GM23338 (cell line): ENCODE measurements at regions not wholly inside any gene's neighbourhood (a gene's known extent, or its start where the extent isn't known, plus 50 kb on each side); places are given as distances from the start of the nearest gene placed in this dataset.

Experiments used
- ATAC-seq: fragments of 200-7000 bp; cut with Tn5 transposase; 3 replicates; pipeline ENCODE4 v1.9.1; 2020
- DNase-seq: peaks from one replicate; pipeline ENCODE4 v3.0.0-alpha.2; 2015; ENCODE audit warnings: low spot score
- H2AFZ ChIP-seq: fragments of 200-600 bp; sonication (generic); 2 replicates; pipeline ENCODE4 v1.8.0; 2016; ENCODE audit warnings: antibody characterized with exemption, mild to moderate bottlenecking, moderate library complexity
- H3F3A ChIP-seq: fragments of 200-600 bp; sonication (generic); replicated peaks from 2 replicates; pipeline ENCODE4 v1.8.0; 2017; ENCODE audit warnings: antibody characterized with exemption, mixed run types, low read depth
- H3K27ac ChIP-seq: fragments of 200-600 bp; sonication (generic); 2 replicates; pipeline ENCODE4 v1.6.1; 2016; ENCODE audit warnings: low read depth
- H3K27me3 ChIP-seq: fragments of 200-600 bp; sonication (generic); 2 replicates; pipeline ENCODE4 v1.8.0; 2016; ENCODE audit warnings: mild to moderate bottlenecking, mixed run types, moderate library complexity; ENCODE audit not compliant: insufficient read depth
- H3K36me3 ChIP-seq: fragments of 200-600 bp; sonication (generic); 2 replicates; pipeline ENCODE4 v1.8.0; 2016; ENCODE audit warnings: mild to moderate bottlenecking; ENCODE audit not compliant: insufficient read depth
- H3K4me1 ChIP-seq: fragments of 200-600 bp; sonication (generic); 2 replicates; pipeline ENCODE4 v1.8.0; 2016; ENCODE audit warnings: mild to moderate bottlenecking, moderate library complexity; ENCODE audit not compliant: insufficient read depth
- H3K4me2 ChIP-seq: fragments of 200-600 bp; sonication (generic); 2 replicates; pipeline ENCODE4 v1.7.1; 2017; ENCODE audit warnings: mixed run types
- H3K4me3 ChIP-seq: fragments of 200-600 bp; sonication (generic); 2 replicates; pipeline ENCODE4 v1.6.1; 2016; ENCODE audit warnings: mixed run types
- H3K79me2 ChIP-seq: fragments of 200-600 bp; sonication (generic); replicated peaks from 2 replicates; pipeline ENCODE4 v1.8.0; 2017; ENCODE audit warnings: mild to moderate bottlenecking; ENCODE audit not compliant: insufficient read depth
- H3K9me2 ChIP-seq: fragments of 200-600 bp; sonication (generic); 2 replicates; pipeline ENCODE4 v1.8.0; 2017; ENCODE audit not compliant: insufficient read depth
- H4K20me1 ChIP-seq: fragments of 200-600 bp; sonication (generic); replicated peaks from 2 replicates; pipeline ENCODE4 v1.8.0; 2017; ENCODE audit warnings: mild to moderate bottlenecking; ENCODE audit not compliant: insufficient read depth
- H3K27ac Mint-ChIP-seq: 2 replicates; pipeline ENCODE4 v1.8.0; 2020; ENCODE audit warnings: inconsistent platforms, mild to moderate bottlenecking, moderate library complexity, mixed read lengths
- H3K27me3 Mint-ChIP-seq: 3 replicates; pipeline ENCODE4 v1.8.0; 2022; ENCODE audit warnings: low read depth, mild to moderate bottlenecking, moderate library complexity, mixed read lengths, inconsistent platforms; ENCODE audit not compliant: insufficient read depth, poor library complexity
- H3K36me3 Mint-ChIP-seq: 3 replicates; pipeline ENCODE4 v1.8.0; 2021; ENCODE audit warnings: low read depth, mild to moderate bottlenecking, inconsistent platforms, moderate library complexity, mixed read lengths
- H3K4me1 Mint-ChIP-seq: 3 replicates; pipeline ENCODE4 v1.8.0; 2020; ENCODE audit warnings: mild to moderate bottlenecking, inconsistent platforms, mixed read lengths
- H3K4me3 Mint-ChIP-seq: 3 replicates; pipeline ENCODE4 v1.8.0; 2021; ENCODE audit warnings: moderate library complexity, mild to moderate bottlenecking, inconsistent platforms, mixed read lengths
- H3K9me3 Mint-ChIP-seq: 3 replicates; pipeline ENCODE4 v1.8.0; 2020; ENCODE audit warnings: moderate library complexity, mild to moderate bottlenecking, inconsistent platforms, mixed read lengths
- CREB1 ChIP-seq: fragments of 250-450 bp; sonication (Bioruptor Pico); IDR thresholded peaks from 2 replicates; pipeline ENCODE4 v1.5.0; 2020; ENCODE audit warnings: low read depth, mild to moderate bottlenecking, moderate library complexity
- ETS1 ChIP-seq: IDR thresholded peaks from 2 replicates; pipeline ENCODE4 v1.6.1; 2016; ENCODE audit warnings: antibody characterized with exemption
- EZH2phosphoT487 ChIP-seq: fragments of 200-600 bp; sonication (generic); IDR thresholded peaks from one replicate; pipeline ENCODE4 v1.8.1; 2018; ENCODE audit warnings: antibody characterized with exemption; ENCODE audit not compliant: unreplicated experiment
- JUNB ChIP-seq: IDR thresholded peaks from one replicate; pipeline ENCODE4 v1.6.1; 2016; ENCODE audit warnings: antibody characterized with exemption; ENCODE audit not compliant: unreplicated experiment
- NANOG ChIP-seq: IDR thresholded peaks from 2 replicates; pipeline ENCODE4 v1.6.1; 2016; ENCODE audit warnings: antibody characterized with exemption, borderline replicate concordance
- POLR2AphosphoS5 ChIP-seq: IDR thresholded peaks from 2 replicates; pipeline ENCODE4 v1.6.1; 2016; ENCODE audit warnings: antibody characterized with exemption, low read depth
- ZNF331 ChIP-seq: fragments of 250-450 bp; sonication (Bioruptor Pico); IDR thresholded peaks from 2 replicates; pipeline ENCODE4 v1.5.0; 2020; ENCODE audit warnings: low read depth, mild to moderate bottlenecking, moderate library complexity
- TF ChIP-seq, protein P1 (sequence below): IDR thresholded peaks from one replicate; pipeline ENCODE4 v1.6.1; 2018; ENCODE audit warnings: antibody characterized with exemption; ENCODE audit not compliant: unreplicated experiment
- TF ChIP-seq, protein P2 (sequence below), 2 experiments: fragments of 200-600 bp in 1 of 2; sonication (generic) in 1 of 2; conservative IDR thresholded peaks; 2 replicates each; pipeline versions ENCODE4 v1.5.1 to v1.6.1; 2016 to 2017; ENCODE audit warnings: antibody characterized with exemption in 2 of 2, low read depth in 2 of 2, mild to moderate bottlenecking in 2 of 2, moderate library complexity in 1 of 2

GRCh38 chr16:26542198-26542597 is 524.5 kb upstream of the C16orf82 start:
- Mint-ChIP-seq H3K27me3 (no peaks in the 10 kb centered on the region), H3K4me3 (no peak overlapping the region), H3K27ac (no peak overlapping the region), H3K9me3 (peaks cover 40% of the 10 kb centered on the region), H3K36me3 (peaks cover 2% of the 10 kb centered on the region; the same call in 1 of the 3 replicates), H3K4me1 (no peaks in the 10 kb centered on the region)
- Histone ChIP-seq H3F3A (no peaks in the 10 kb centered on the region), H3K9me2 (0 out of 2 replicates have a peak, but pooled peaks cover 2% of the 10 kb centered on the region), H3K4me2 (no peak overlapping the region), H3K27ac (no peak overlapping the region), H3K4me1 (no peaks in the 10 kb centered on the region), H2AFZ (no peak overlapping the region), H3K36me3 (no peaks in the 10 kb centered on the region), H4K20me1 (no peaks in the 10 kb centered on the region), H3K4me3 (no peak overlapping the region), H3K27me3 (no peaks in the 10 kb centered on the region), H3K79me2 (no peaks in the 10 kb centered on the region)
- ATAC-seq (no peak), DNase-seq (no peak)
- TF ChIP-seq NANOG (no peak), ETS1 (no peak), ZNF331 (CRISPR knock-in tag) (no peak), POLR2AphosphoS5 (no peak)

GRCh38 chr16:26546573-26546972 is 520.2 kb upstream of the C16orf82 start:
- H3K36me3 ChIP-seq = no peaks in the 10 kb centered on the region; the same call in 1 of the 2 replicates
- no peak overlapping the region for H3K4me2 ChIP-seq
- no peak overlapping the region for H3K4me3 ChIP-seq
- H3F3A ChIP-seq = no peaks in the 10 kb centered on the region
- H3K9me2 ChIP-seq = no peaks in the 10 kb centered on the region
- no peak for ATAC-seq
- H2AFZ ChIP-seq = no peak overlapping the region
- H3K79me2 ChIP-seq = no peaks in the 10 kb centered on the region
- no peak overlapping the region for H3K4me3 Mint-ChIP-seq
- H3K27ac Mint-ChIP-seq = no peak overlapping the region
- H3K27ac ChIP-seq = no peak overlapping the region
- peaks cover 35% of the 10 kb centered on the region for H3K9me3 Mint-ChIP-seq
- peaks cover 5% of the 10 kb centered on the region; the same call in 1 of the 2 replicates for H3K4me1 ChIP-seq
- no peak for DNase-seq
- no peaks in the 10 kb centered on the region for H3K27me3 Mint-ChIP-seq
- H3K27me3 ChIP-seq = no peaks in the 10 kb centered on the region
- no peaks in the 10 kb centered on the region for H3K36me3 Mint-ChIP-seq
- peaks cover 4% of the 10 kb centered on the region; the same call in 2 of the 3 replicates for H3K4me1 Mint-ChIP-seq
- H4K20me1 ChIP-seq = no peaks in the 10 kb centered on the region
- TF ChIP-seq ZNF331 (CRISPR knock-in tag) (no peak), JUNB (no peak), EZH2phosphoT487 (no peak), POLR2AphosphoS5 (no peak), CREB1 (CRISPR knock-in tag) (no peak), NANOG (no peak)
- TF ChIP-seq, protein P1, sequence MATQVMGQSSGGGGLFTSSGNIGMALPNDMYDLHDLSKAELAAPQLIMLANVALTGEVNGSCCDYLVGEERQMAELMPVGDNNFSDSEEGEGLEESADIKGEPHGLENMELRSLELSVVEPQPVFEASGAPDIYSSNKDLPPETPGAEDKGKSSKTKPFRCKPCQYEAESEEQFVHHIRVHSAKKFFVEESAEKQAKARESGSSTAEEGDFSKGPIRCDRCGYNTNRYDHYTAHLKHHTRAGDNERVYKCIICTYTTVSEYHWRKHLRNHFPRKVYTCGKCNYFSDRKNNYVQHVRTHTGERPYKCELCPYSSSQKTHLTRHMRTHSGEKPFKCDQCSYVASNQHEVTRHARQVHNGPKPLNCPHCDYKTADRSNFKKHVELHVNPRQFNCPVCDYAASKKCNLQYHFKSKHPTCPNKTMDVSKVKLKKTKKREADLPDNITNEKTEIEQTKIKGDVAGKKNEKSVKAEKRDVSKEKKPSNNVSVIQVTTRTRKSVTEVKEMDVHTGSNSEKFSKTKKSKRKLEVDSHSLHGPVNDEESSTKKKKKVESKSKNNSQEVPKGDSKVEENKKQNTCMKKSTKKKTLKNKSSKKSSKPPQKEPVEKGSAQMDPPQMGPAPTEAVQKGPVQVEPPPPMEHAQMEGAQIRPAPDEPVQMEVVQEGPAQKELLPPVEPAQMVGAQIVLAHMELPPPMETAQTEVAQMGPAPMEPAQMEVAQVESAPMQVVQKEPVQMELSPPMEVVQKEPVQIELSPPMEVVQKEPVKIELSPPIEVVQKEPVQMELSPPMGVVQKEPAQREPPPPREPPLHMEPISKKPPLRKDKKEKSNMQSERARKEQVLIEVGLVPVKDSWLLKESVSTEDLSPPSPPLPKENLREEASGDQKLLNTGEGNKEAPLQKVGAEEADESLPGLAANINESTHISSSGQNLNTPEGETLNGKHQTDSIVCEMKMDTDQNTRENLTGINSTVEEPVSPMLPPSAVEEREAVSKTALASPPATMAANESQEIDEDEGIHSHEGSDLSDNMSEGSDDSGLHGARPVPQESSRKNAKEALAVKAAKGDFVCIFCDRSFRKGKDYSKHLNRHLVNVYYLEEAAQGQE = no peak
- TF ChIP-seq, protein P2, sequence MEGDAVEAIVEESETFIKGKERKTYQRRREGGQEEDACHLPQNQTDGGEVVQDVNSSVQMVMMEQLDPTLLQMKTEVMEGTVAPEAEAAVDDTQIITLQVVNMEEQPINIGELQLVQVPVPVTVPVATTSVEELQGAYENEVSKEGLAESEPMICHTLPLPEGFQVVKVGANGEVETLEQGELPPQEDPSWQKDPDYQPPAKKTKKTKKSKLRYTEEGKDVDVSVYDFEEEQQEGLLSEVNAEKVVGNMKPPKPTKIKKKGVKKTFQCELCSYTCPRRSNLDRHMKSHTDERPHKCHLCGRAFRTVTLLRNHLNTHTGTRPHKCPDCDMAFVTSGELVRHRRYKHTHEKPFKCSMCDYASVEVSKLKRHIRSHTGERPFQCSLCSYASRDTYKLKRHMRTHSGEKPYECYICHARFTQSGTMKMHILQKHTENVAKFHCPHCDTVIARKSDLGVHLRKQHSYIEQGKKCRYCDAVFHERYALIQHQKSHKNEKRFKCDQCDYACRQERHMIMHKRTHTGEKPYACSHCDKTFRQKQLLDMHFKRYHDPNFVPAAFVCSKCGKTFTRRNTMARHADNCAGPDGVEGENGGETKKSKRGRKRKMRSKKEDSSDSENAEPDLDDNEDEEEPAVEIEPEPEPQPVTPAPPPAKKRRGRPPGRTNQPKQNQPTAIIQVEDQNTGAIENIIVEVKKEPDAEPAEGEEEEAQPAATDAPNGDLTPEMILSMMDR (conservative IDR thresholded peaks at IDR 0.05; ENCODE audit: low read depth in 2 of 2) = no peak
